GM19043 (cell line): ENCODE measurements at regions not wholly inside any gene's neighbourhood (a gene's known extent, or its start where the extent isn't known, plus 50 kb on each side); places are given as distances from the start of the nearest gene placed in this dataset.
"Not testable (repeated sequence)": the region's sequence is repeated elsewhere in the genome, so short reads cannot be mapped to it uniquely, and the experiment has no call there.

ENCODE experiments used
- ATAC-seq: cut with Tn5 transposase; IDR thresholded peaks from one replicate; pipeline ENCODE4 v1.9.1; 2021; ENCODE audit warnings: low read depth; ENCODE audit not compliant: unreplicated experiment

GRCh38 chr7:156401617-156402016 is 239.0 kb upstream of the RNF32 start:
- no peak for ATAC-seq

- no peak for ATAC-seq
Measured at GRCh38 chr7:156400046-156400445, 240.5 kb upstream of the RNF32 start.

GRCh38 chr7:156397249-156397648 is 243.3 kb upstream of the RNF32 start:
- no peak for ATAC-seq

GRCh38 chr7:156389116-156389692 is 251.4 kb upstream of the RNF32 start:
- no peak for ATAC-seq

- no peak for ATAC-seq
Measured at GRCh38 chr7:156386097-156386496, 254.5 kb upstream of the RNF32 start.

GRCh38 chr7:156384706-156385105 is 255.9 kb upstream of the RNF32 start:
- no peak for ATAC-seq

GRCh38 chr7:156383526-156383925 is 257.0 kb upstream of the RNF32 start:
- ATAC-seq: no peak

GRCh38 chr7:156380261-156380660 is 260.3 kb upstream of the RNF32 start:
- no peak for ATAC-seq

GRCh38 chr7:156379324-156380070 is 261.1 kb upstream of the RNF32 start:
- no peak for ATAC-seq

- no peak for ATAC-seq
Measured at GRCh38 chr7:156378806-156379205, 261.8 kb upstream of the RNF32 start.

GRCh38 chr7:156376317-156376716 is 264.3 kb upstream of the RNF32 start:
- no peak for ATAC-seq

- no peak for ATAC-seq
Measured at GRCh38 chr7:156374335-156374734, 266.2 kb upstream of the RNF32 start.

- ATAC-seq: not testable (repeated sequence)
Measured at GRCh38 chr7:156369929-156370328, 270.6 kb upstream of the RNF32 start.

- no peak for ATAC-seq
Measured at GRCh38 chr7:156368053-156368843, 272.3 kb upstream of the RNF32 start.

GRCh38 chr7:156363751-156364150 is 276.8 kb upstream of the RNF32 start:
- ATAC-seq: no peak

GRCh38 chr7:156360835-156361234 is 279.7 kb upstream of the RNF32 start:
- no peak for ATAC-seq

- ATAC-seq: no peak
Measured at GRCh38 chr7:156356551-156356950, 284.0 kb upstream of the RNF32 start.

- no peak for ATAC-seq
Measured at GRCh38 chr7:156353352-156353751, 287.2 kb upstream of the RNF32 start.

- ATAC-seq: not testable (repeated sequence)
Measured at GRCh38 chr7:156347703-156348248, 292.8 kb upstream of the RNF32 start.

- no peak for ATAC-seq
Measured at GRCh38 chr7:156347132-156347531, 293.4 kb upstream of the RNF32 start.

GRCh38 chr7:156344595-156344994 is 296.0 kb upstream of the RNF32 start:
- ATAC-seq: no peak
